NCI-H2107 treated with DMSO at 0.1 percent for 48 hours (cell line): ENCODE measurements at regions not wholly inside any gene's neighbourhood (a gene's known extent, or its start where the extent isn't known, plus 50 kb on each side); places are given as distances from the start of the nearest gene placed in this dataset.
"Not testable (repeated sequence)": the region's sequence is repeated elsewhere in the genome, so short reads cannot be mapped to it uniquely, and the experiment has no call there.

Experiments
- DNase-seq: peaks from one replicate; lab custom pipeline; 2025; ENCODE audit not compliant: unreplicated experiment; lab: John Stamatoyannopoulos, UW

DNA sequence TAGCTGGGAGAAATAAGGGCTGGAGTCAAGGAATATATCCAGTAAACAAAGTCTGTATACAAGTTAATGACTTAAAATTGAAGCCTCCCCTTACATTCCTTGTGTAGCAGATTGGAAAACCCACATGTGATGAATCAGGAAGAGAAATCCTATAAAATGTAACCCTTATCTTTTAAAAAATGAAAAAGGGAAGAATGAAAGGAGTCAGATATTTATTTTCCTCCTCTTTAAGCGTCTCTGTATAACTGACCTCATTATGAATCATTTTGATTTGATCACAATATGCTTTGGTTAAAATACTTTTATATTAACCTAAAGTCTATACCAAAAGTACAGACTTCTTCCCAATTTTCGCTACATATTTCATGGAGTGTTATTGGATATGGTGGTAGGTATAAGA lies 316.3 kb upstream of the STAC start:
- DNase-seq: no peak

DNA sequence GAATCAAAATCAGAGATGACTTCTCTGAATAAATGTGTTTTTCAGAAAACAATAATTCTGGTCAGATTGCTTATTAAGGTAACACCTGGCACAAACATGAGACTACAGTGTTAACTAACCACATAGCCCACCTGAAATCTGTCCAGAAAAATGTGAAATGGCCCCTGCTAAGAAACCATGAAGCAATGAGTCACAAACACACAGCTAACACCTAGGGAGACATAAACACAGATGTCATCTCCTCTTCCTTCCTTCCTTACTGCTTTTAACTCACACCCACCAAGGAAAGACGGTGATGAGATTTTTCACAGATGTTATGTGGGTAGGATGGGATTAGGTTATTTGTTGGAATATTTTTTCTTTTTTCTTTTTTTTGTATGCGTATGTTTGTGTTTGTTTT lies 315.0 kb upstream of the STAC start:
- DNase-seq: no peak

DNA sequence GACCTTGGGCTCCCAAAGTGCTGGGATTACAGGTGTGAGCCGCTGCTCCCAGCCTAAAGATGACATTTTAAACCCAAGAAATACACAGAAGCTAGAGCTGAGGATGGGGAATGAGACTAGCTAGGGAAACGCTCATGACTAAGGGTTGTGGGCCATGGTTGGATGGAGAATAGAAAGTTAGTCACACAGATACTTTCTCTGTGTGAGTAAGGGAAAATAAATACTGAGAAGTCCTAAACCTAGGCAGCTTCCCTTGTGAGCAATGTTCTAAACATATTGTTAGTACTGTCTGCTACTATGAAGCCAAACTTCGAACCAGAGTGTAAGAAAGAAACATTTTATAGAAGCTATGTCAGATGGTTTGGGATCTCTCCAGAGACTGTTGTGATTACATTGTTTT lies 304.8 kb upstream of the STAC start:
- no peak for DNase-seq

DNA sequence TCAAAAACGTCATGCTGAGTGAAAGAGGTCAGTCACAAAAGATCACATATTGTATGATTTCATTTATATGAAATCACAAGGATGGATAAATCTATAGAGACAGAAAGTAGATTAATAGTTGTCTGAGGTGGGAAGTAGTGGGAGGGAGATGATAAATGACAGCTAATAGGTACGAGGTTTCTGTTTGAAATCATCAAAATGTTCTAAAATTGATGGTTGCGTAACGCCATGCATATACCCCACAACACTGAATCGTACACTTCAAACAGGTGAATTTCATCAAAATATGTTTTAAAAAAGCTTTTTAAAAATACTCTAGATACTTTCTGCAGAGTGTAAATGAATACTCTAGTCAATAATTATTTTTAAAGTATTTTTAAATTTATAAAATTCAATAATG lies 303.0 kb upstream of the STAC start:
- no peak for DNase-seq

DNA sequence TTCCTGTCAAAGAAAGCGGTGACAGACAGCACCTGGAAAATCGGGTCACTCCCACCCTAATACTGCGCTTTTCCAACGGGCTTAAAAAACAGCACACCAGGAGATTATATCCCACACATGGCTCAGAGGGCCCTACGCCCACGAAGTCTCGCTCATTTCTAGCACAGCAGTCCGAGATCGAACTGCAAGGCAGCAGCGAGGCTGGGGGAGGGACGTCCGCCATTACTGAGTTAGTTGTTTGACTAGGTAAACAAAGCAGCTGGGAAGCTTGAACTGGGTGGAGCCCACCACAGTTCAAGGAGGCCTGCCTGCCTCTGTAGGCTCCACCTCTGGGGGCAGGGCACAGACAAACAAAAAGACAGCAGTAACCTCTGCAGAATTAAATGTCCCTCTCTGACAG lies 297.3 kb upstream of the STAC start:
- DNase-seq: not testable (repeated sequence)

DNA sequence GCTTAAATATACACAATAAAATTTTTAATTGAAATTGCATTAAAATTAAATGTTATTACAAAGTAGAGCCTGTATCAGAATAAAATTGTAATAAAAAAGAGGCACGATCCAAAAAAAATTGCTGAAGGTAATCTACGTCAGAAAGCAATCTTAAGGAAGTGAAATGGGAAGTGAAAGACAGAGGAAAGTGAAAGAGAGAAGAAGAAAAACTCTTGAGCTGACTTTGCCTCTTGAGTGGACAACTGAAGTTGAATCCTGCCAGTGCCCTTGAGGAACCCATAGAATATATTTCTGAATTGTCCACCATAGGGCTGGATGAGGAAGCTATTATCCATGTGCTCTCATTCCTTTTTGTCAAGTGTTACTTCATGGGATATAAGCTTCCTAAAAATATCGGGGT lies 285.1 kb upstream of the STAC start:
- DNase-seq: no peak

DNA sequence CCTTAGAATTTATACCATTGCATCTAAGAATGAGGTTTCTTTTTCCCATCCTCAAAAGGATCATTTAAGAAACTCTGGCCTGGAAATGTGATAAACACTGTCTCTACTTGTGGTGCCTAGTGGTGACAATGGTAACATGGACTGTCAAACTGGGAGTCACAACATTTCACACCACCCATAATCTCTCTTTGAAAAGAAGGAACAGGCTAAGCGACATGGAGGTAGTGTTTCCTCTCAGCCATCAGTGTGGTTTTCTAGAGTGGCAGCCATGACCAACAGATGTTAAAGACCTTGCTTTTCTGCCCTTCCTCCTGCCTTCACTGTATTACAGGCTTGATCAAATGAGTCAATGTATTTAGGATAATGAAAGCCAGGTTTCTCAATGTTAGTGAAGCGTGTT lies 283.1 kb upstream of the STAC start:
- DNase-seq: no peak

DNA sequence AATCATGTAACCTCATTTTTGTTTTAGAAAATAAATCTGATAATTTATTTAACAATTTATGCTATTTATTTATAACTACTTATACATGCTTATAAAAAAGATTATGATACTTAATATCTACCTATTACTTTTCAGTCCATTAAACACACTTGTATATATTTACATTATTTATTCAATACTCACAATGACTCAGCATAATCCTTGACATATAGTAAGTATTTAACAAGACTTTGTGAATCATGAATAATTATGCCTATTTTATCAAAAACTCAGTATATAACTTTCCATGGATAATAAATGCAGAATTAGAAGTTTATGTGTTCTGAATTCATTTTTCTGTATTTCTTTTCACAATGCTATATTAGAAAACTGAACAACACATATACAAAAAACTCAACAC lies 266.0 kb upstream of the STAC start:
- no peak for DNase-seq

DNA sequence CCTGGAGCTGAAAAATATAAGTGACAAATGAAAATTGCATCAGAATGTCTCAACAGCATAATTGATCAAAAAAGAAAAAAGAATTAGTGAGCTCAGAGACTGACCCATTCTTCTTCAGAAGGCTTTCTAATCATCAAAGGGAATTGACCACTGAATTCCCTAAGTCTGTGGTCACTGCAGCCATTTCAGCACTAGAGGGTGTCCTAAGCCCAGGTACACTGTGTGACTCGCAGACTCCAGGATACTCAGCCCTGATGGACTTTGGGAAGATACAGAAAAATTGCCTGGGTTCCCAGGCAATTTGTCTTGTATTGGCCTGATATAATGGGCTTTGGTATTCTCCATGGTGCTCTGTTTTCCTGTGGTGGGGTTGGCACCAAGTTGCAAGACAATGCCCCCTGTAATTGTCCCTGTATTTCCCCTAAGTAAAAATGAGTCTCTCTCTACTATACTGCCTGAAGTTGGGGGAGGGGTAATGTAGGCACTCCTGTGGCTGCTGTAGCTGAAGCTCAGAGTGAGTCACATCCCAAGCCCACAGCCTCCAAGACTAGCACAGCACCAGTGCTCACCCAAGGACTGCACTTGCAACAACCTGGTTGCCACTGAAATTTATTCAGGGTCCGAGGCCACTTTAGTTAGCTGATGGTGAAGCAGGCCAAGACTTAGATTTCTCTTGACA lies 256.0 kb upstream of the STAC start:
- peak; percentile 1 for DNase-seq

DNA sequence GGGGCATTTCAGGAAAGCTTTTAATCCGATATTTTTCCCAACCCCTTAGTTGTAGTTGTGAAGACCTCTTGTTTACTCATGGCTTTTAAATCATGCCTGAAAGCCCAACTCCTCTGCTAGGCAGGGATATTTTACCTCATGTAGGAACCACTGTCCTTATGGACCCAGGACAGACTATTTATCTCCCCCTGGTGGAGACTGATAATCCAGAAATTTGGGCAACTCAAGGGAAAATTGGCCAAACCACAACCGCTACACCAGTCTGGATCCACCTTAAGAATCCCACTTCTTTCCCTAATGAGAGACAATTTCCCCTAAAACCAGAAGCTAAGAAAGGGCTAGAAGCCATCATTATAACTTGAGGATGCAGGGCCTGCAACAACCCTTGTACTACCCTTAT lies 248.1 kb upstream of the STAC start:
- DNase-seq: no peak

DNA sequence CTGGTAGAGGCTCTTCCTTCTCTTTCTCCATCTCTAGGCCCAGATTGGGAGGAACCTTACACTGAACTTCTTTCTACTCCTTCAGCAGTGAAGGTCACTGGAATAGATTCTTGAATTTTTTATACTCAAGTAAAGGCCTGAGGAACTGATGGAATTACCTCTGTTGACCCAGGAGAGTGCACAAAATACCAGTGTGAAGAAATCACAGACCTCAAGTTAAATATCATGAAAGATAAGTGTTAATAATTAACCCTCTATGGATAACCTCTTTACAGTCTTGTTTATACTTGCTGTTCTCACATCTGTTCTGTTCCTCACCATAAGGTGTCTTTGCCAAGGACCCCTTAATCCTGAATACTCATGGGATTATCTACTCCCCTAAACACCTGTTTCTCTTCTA lies 244.4 kb upstream of the STAC start:
- no peak for DNase-seq

DNA sequence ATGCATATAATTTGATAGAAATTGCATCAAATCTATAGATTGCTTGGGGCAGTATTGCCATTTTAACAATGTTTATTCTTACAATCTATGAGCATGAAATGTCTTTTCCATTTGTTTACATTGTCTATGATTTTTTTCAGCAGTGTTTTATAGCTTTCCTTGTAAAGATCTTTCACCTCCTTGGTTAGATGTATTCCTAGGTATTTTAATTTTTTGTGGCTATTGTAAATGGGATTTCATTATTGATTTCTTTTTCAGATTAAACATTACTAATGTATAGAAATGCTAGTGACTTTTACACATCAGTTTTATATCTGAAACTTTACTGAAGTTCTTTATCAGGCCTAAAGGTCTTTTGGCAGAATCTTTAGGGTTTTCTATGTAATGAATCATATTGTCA lies 237.6 kb upstream of the STAC start:
- DNase-seq: no peak

DNA sequence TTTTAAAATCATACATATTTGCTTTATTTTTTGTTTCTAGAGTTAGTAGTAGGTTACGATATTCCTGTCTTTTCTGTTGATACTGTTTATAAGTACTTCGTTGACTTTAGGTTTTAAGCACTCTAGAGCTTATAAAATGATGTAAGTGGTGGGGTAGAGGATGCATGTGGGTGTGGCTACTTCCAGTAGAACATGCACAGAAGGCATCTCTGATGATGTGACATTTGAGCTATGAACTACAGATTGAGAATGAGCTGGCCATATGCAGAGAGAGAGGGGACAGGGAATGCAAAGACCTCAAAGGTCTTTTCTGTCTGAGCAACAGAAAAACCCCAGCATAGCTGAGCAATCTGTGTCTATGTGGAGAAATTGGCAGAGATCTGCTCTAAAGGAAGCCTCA lies 233.9 kb upstream of the STAC start:
- no peak for DNase-seq

DNA sequence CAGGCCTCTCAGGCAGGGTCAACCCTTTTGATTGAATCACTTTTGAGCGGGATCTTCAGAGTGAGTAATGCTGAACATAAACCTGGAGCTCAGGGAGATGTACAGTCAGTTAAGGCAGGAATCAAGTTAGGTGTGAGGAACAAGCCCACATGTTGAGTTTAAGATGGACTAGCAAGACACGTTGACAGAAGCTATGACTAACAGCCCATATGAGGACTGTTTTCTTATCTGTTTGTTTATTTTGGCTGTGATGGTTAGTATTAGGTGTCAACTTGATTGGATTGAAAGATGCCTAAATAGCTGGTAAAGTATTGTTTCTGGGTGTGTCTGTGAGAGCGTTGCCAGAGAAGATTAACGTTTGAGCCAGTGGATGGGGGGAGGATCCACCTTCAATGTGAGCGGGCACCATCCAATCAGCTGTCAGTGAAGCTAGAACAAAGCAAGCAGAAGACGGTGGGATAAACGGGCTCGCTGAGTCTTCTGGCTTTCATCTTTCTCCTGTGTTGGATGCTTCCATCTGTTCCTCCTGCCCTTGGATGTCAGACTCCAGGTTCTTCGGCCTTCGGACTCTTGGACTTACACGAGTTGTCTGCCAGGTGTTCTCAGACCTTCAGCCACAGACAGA lies 232.3 kb upstream of the STAC start:
- DNase-seq: no peak

DNA sequence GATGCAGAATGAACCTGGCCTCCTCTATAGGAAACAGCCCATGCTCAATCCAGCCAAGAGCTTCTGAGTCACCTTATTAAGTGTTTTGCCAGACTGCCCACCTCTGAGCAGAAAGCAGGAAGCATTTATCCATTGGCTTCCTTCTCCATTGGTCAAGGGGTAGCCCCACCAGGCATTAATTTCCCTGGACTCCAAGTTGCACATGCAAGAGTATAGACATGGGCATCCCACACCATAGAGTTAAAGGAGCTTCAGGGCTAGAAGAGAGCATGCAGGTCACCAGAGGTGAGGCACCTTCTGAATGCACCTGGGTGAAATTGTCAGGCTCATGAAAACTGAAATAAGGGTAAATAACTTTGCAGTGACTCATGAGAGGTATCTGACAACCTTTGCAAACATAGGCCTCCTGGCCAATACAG lies 230.8 kb upstream of the STAC start:
- no peak for DNase-seq

DNA sequence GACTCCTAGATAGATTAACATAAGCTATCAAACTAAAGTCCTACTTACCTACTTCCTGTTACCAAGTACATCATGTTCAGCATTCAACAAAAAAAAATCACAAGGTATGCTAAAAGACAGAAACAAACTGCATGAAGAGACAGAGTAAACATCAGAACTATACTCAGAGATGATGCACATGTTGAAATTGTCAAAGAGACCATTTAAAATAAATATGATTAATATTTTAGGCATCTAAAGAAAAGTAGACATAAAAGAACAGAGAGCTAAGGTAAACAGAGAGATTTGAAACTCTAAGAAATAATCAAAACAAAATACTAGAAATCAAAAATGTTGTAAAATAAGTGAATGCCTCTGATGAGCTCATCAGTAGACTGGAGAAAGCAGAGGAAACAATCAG lies 224.8 kb upstream of the STAC start:
- DNase-seq: no peak

DNA sequence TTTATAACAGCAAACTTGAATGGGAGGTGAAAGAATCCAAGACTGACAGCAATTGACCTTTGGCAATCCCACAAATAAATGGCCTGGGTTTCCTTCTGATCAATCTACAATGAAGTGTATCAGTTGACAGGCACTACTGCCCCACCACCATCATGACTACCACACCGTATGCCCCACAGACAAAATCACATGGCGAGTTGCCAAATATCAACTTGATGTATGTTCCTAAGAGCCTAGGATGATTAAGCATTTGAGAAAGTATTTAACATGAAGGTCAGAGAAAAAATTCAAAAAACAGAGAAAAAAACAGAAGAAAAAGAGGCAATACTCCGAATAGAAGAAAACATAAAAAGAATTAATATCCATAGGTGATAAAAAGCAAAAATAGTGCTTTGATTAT lies 215.9 kb upstream of the STAC start:
- DNase-seq: no peak

DNA sequence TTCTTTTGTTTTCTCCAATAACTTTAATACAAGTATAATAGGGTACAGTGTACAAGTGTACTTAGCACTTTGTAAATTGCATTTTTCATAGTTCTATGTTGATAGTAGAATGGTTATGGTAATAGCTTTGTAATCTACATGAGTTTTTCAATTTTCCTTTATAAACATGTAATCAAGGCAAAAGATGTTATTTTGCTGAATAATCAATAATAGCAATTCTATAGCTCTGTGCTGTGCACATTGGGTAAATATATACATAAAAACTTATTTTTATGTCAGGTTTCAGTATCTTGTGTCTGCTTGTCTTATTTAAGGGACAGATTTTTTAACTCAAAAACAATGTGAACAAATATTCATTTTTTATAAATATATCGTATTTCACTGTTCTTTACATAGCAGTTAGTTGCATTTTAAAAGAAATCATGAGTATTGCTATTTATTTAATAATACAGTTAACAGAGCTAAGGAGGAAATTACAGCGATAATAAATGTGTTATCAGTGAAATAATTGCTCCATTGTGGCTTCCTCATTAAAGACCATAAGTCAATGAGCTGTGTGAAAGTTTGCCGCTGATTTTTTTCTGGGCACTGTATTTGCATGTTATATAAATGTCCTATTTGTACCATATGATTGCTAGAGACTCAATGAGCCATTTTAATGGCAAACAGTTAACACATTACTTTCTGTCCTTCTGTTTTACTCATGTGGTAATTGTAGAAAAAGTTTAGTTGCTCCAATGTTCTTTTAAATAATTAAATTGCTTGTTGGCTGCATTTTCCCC lies 214.6 kb upstream of the STAC start:
- DNase-seq: no peak

DNA sequence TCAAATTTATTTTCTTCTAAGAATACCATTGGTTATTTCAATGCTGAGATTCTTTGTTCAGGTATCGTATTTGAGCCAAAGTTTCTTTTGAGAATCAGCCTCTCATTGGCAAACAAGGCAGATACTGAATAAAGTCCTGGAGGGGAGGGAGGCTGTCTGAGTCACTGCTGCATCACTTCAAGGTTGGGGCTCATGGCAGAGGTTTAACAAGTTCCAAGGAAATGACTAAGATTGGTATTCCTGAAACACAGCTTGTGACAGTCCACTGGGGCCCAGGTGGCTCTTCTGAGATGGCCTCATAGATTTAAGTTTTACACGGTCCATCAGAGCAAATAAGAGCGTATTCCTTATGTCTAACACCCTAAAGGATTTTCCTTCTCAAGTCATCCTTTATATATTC lies 213.8 kb upstream of the STAC start:
- no peak for DNase-seq

DNA sequence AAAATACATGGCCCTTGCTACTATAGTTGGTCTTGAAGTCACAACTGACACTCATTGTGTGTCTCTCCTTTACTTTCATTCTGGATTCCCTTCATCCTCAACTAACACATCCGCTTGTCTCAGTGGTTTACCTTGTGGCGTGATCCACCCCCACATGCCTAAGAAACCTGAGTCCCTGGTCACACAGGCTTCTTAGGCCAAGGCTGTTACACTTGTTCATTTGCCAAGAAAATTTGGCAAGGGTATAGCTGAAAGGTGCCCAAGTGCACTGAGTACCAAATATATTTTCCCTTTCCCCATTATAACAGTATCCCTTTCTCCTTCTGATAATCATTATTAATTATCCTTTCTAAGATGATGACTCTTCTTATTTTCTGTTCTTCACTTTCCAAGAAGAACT lies 207.6 kb upstream of the STAC start:
- DNase-seq: no peak

DNA sequence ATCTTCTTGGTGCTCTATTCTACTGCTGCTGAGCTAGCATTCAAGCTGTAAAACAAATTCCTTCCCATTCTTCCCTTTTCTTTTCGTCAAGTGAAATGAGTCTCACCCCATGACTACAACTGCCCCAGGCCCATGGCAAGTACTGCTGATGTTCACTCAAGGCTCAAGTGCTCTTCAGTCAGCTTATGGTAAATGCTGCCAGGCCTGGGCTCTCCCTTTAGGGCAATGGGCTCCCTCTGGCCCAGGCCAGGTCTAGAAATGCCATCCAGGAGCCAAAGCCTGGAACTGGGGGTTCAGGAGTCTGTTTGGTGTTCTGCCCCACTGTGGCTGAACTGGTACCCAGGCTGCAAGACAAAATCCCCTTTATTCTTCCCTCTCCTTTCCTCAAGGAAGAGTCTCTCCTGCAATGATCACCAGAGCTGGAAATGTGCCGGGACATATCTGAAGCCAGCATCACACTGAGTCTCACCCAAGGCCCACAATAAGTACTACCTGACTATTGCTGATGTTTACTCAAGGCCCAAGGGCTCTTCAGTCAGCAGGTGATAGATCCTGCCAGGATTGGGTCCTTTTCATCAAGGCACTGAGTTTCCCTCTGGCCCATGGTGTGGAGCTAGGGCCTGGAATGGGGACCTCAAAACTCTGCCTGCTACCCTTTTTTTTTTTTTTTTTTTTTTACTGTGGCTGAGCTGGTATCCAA lies 205.0 kb upstream of the STAC start:
- peak; percentile 35 for DNase-seq

DNA sequence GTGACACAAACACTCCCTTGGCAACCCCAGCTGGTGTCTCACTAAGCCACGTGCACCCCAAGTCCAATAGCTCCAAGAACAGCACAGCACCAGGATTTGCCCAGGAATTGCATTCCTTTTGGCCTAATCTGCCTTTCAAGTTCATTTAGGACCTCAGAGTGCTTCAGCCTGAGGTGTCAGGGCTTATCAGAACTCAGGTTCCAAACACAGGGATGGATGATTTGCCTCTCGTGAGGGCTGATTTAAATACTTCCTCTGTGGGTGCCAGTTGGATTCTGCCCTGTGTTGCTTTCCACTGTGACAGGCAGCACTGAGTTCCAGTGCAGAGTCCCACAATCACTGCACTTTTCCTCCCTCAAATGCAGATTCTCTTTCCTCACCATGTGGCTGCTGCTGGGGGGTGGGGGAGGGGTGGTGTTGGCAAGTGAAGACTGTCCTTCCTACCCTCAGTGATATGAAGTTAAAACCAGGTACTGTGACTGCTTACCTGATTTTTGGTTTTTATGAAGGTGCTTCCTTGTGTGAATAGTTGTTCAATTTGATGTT lies 204.3 kb upstream of the STAC start:
- no peak for DNase-seq
